ENCODE measurements at regions not wholly inside any gene's neighbourhood (a gene's known extent, or its start where the extent isn't known, plus 50 kb on each side); places are given as distances from the start of the nearest gene placed in this dataset.

DNA sequence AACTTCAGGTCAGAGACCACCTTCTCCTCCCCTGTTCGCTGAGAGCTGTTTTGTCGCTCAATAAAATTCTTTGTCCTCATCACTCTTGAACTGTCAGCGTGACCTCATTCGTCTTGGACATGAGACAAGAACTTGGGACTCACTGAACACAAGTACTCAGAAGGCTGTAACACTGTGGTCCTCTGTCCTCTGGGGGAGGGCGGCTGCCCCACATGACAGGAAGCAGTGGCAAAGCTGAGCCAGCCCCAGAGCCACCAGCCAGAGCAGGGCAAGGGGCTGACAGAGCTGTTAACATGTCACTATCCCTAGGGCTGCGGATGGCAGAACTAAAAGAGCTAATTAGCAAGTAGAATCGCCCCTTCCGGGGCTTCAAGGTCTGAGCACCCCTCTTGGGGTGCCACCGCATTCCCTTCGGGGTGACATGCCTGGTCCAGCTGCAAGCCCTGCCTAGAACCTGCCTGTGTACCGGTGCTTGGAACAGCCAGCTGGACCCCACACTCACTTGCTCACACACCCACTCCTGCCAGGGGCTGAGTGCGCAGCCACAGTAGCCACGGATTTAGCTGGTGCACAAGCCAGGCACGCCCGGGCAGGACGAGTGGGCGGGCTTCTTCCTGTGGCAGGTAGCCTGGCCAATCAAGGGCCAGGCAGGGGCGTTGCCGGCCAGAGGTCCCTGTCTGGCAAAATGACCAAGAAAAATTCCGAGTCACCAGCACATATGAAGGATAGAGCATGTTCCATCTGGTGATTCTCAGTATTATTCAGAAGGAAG lies 648.6 kb upstream of the AGA start:
- TF ChIP-seq, protein P1, sequence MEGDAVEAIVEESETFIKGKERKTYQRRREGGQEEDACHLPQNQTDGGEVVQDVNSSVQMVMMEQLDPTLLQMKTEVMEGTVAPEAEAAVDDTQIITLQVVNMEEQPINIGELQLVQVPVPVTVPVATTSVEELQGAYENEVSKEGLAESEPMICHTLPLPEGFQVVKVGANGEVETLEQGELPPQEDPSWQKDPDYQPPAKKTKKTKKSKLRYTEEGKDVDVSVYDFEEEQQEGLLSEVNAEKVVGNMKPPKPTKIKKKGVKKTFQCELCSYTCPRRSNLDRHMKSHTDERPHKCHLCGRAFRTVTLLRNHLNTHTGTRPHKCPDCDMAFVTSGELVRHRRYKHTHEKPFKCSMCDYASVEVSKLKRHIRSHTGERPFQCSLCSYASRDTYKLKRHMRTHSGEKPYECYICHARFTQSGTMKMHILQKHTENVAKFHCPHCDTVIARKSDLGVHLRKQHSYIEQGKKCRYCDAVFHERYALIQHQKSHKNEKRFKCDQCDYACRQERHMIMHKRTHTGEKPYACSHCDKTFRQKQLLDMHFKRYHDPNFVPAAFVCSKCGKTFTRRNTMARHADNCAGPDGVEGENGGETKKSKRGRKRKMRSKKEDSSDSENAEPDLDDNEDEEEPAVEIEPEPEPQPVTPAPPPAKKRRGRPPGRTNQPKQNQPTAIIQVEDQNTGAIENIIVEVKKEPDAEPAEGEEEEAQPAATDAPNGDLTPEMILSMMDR (IDR thresholded peaks at IDR 0.05; ENCODE audit: insufficient read depth, low read length): no peak
- TF ChIP-seq SPI1 (IDR thresholded peaks at IDR 0.05; ENCODE audit: borderline replicate concordance, low read depth) (no peak), GABPA (IDR thresholded peaks at IDR 0.05; ENCODE audit: low read depth) (no peak), POLR2AphosphoS5 (IDR thresholded peaks at IDR 0.05; ENCODE audit: low read depth) (no peak)
- TF ChIP-seq, protein P2, sequence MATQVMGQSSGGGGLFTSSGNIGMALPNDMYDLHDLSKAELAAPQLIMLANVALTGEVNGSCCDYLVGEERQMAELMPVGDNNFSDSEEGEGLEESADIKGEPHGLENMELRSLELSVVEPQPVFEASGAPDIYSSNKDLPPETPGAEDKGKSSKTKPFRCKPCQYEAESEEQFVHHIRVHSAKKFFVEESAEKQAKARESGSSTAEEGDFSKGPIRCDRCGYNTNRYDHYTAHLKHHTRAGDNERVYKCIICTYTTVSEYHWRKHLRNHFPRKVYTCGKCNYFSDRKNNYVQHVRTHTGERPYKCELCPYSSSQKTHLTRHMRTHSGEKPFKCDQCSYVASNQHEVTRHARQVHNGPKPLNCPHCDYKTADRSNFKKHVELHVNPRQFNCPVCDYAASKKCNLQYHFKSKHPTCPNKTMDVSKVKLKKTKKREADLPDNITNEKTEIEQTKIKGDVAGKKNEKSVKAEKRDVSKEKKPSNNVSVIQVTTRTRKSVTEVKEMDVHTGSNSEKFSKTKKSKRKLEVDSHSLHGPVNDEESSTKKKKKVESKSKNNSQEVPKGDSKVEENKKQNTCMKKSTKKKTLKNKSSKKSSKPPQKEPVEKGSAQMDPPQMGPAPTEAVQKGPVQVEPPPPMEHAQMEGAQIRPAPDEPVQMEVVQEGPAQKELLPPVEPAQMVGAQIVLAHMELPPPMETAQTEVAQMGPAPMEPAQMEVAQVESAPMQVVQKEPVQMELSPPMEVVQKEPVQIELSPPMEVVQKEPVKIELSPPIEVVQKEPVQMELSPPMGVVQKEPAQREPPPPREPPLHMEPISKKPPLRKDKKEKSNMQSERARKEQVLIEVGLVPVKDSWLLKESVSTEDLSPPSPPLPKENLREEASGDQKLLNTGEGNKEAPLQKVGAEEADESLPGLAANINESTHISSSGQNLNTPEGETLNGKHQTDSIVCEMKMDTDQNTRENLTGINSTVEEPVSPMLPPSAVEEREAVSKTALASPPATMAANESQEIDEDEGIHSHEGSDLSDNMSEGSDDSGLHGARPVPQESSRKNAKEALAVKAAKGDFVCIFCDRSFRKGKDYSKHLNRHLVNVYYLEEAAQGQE (IDR thresholded peaks at IDR 0.05; ENCODE audit: insufficient replicate concordance, low read depth): no peak

Data from HL-60 (cell line).